HG03521 (cell line): ENCODE measurements at regions not wholly inside any gene's neighbourhood (a gene's known extent, or its start where the extent isn't known, plus 50 kb on each side); places are given as distances from the start of the nearest gene placed in this dataset.

Experiments
- ATAC-seq: cut with Tn5 transposase; IDR thresholded peaks from one replicate; pipeline ENCODE4 v1.9.1; 2021; ENCODE audit warnings: mild to moderate bottlenecking, moderate library complexity; ENCODE audit not compliant: unreplicated experiment

DNA sequence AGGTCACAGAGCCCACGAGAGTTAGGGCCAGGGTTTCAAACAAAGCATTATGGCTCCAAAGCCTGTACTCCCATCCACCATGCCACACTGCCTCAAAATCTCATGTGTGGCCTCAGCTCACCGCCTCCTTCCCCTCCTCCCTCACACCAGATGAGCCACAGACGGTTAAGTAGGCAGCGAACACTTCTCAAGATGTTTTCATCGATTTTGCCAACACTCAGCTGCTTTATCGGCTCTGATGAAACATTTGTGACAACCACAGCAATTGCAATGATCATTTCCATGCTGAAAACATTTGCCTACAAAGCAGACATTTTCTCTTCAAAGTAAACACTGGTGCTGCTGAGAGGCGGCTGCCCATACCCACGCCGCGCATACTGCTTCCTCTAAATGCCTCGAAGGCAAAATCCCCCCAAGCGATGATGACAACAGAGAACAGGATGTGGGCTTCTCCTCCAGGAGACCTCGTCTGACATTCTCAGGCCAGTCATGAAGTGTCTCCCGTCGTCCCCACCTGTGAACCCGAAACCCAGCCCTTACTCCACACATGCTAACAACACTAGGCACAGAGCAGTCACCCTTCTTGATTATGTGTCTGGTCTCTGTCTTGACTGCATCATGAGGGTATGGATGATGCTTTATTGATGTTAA, 599.2 kb downstream of the SOX6 start:
- no peak for ATAC-seq

DNA sequence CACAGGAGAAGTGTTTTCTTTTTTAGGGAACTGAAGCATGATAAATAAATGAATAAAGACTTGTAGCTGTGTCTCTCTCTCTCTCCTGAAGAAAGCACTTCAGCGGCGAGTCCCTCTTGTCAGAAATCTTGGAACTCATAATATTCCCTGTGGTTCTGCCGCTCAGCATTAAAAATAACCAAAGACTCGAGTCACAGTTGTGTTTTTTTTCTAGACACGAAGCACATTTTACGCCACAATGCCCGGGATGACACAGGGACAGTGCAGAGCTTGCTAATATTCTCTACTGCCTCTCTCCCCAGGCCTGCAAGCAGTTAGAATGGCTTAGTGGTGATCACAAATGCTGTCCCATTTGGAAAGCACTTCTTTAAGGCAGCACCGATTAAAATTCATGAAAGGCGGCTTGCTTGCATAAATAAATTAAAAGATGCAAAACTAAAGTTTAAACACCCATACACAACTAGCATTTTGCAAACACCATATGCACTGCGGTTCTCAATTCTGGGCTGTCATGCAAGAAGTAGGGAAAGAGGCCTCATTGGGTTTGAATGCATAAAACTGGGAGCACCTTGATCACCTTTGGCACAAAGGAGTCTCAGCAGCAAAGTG, 597.4 kb downstream of the SOX6 start:
- no peak for ATAC-seq

DNA sequence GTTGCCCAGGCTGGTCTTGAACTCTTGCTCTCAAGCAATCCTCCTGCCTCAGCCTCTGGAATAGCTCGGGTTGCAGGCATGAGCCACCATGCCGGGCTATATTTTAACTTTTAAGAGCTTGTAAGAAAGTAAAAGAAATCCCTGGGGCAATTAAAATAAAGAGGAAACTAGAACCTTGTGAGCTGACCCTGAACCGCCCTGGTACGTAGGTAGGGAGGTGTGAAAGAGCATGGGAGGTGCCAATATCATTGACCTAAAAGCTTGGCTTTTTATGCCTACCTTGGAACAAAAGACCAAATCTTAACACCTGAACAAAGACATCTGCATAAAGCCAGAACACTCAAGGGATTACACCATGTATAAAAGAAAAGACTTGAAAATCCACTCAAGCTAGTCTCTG, 595.1 kb downstream of the SOX6 start:
- ATAC-seq = no peak

DNA sequence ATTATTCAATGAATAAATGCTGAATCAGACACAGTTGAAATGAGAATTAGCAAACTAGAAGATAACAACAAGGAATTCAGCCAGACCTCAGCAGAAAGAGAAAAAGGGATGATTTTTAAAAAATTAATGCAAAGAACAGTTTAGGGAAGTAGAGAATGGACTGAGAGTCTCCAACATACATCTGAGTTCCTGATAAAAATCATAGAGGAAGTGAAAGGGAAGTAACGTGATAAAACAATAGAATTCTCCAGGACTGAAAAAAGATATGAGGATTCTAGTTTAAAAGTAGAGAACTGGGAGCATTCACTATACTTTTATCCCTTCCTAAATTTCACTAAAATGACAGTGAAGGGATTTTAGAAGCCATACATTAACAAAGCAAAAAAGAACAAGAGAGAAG, 592.0 kb downstream of the SOX6 start:
- ATAC-seq = no peak

DNA sequence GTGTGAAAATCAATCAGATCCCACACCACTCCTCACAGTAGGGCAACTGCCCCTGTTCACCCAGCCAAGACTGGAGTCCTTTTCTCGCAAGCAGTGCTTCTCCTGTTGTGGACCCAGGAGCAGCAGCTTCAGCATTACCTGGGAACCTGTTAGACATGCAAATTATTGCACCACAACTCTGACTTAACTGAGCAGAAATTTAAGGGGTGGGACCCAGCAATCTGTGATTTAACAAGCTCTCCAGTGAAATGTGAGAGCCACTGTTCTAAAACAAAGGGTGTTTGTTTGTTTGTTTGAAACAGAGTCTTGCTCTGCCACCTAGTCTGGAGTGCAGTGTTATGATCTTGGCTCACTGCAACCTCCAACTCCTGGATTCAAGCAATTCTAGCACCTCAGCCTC, 591.4 kb downstream of the SOX6 start:
- no peak for ATAC-seq

DNA sequence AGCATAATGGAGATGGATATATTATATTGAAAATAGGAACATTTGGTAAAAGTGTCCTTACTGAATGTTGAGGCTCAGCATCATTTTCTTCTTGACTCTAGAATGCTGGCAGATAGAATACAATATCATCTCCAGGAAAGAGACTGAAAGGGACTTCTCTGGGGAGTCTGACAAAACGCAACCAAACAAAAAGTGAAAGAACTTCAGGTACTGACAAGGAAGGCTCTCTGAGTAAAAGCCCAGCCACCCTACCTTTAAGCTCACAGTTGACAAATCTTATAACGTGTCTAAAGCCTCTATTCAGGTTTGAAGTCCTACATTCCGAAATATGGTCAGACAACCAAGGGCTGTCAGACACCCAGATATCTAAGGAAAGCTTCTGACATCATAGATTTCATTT, 590.8 kb downstream of the SOX6 start:
- no peak for ATAC-seq

DNA sequence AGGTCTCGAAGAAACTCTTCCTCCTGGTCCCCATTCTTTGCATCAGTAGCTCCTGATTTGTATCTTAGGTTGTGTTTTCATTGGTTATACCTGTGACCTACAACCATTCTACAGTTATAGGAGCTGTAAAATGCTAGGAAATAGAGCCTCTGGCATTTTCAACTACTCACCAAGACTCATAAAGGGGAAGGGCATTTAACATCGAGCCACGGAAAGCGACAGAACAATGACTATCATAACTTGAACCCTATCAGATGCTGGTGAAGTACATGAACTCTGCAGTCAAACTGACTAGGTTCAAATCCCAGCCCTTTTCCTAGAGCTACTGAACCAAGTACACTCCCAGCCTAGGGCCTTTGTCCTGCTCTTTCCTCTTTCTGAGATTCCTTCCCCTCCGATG, 588.0 kb downstream of the SOX6 start:
- no peak for ATAC-seq

DNA sequence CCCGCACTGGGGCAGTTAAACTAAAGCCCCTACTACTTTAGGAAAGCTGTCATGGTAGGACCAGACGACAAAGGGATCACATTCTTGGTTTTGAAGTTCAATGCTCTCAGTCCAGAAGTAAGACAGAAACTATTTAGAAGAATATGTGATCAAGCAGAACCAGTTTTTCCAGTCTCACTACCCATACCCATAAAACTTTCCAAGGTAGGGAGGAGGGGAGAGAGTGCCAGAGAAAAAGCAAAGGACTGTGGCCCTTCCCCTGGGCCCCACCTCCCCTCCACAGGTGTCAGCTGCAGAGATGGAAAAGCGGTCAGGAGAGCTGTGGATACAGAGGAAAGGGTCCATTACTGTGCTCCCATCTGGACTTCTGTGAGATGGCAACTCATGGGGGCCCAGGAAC, 587.1 kb downstream of the SOX6 start:
- ATAC-seq = no peak

DNA sequence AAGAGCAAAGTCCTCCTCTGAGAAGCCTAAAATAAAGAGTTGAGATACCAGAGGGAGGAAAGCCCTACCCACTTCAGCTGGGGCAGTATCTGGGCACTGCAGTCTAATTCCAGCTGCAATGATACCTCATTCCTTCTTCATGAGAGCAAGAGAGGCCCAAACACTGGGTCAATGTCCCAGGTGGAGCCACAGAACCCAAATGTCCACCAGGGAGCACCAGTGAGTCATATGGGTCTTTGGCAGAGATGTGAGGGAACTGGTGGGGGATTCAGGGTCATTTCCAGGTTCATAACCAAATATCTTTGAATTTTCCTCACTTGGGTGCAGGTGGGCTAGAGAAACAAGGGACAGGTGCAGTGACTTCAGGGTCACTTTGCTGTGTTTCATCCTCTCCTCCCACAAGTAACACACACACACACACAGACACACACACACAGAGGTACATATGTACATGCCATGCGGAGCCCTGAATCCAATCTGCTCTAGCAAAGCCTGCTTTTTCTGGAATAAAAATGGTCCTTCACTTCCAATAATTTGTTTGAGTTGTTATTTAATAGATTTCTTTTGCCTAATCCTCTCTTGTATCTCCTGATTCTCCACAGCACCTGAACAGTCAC, 585.4 kb downstream of the SOX6 start:
- no peak for ATAC-seq

DNA sequence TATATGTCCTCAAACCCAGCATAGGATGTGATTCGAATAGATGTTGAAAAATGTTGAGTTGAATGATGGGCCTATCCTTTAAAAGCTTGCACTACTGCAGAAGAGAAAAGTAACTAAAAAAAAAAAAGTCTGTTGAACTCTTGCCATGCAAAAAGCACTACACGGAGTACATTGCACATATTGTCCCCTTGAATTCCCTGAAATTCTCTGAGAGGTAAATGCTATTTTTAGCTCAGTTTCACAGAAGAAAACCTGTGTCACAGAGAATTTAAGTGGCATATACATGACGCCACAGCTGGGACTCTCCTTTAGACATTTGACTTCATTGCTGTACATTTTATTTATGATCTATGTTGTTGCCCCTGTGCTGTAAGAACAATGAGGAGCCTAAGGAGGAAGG, 583.8 kb downstream of the SOX6 start:
- no peak for ATAC-seq

DNA sequence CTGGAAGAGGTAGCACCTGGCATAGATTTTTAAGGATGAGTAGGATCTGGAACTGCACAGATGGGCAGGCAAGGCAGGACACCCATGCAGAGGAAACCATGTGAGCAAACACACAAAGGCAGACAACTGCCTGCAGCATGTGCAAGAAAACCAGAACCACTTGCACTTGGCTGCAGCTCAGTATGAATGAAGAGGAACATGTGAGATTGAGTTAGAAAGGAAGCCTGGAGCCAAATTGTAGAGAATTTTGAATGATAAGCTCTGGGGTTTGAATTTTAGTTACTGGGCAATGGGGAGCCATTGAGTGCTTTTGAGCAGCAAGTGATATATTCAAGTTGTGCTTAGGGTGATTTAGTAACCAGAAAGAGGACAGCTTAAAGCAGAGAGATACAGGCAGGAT, 583.4 kb downstream of the SOX6 start:
- no peak for ATAC-seq

DNA sequence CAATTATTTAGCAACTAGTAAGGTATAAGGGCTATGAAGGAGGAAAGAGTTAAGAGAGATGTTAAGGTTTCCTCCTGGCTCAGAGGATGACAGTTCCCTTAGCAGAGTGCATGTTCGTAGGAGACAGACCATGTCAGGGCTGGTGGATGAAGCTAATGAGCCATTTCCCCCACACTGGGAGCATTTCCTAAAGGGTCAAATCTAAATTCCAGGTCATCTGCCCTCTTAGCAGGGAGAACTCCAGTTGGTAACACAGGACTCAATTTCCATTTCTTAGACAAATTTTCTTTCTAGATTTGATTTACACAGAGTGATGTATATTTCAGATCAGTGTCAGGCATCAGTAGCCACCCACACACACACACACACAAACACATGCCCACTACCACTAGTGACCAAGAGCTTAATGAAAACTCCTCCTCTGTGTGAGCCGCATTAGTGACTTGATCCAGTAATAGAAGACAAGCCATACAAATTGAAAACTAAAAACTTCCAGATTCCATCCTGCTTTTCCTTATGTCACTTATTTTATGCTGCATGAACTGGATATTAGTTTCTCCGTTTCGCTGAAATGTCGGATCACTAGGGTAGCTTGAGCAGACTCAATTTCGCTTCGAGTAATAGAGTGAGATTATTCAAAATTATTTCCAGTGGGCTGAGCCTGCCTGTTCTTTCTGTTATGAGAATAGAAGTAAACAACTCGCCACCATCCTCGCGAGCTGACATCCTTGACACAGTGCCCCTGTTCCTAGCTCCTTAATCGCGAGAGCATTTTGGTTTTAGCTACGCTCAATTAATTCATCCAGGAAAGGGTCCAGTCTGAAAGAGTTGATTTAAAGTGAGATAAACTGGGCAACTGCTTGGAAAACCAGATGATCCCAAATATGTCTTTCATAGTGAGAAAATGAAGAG, 582.6 kb downstream of the SOX6 start:
- no peak for ATAC-seq

DNA sequence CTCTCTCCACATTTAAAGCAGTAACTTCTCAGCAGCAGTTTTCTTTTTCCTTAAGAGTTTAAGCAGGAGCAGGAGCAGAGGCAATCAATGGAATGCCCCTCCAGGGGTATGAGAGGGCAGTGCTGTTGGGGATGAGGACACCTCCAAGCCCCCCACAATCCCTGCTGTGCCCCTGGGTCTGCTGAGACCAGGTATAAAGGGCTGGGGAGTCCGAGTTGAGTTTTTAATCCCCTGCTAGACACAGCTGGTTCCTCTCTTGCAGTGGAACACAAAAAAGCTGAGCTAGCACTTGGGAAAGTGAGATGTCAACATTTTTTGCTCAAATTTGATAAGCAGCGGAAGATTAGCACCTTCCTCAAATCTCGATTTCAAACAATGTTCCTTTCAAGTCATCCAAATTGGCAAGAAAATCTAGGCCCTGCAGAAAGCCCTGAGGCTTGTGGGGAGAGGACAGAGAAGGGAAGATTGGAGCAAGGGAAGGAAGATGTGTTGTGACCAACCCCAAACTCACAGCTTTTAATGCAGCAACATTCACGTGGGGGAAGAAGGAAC, 581.9 kb downstream of the SOX6 start:
- ATAC-seq = no peak

DNA sequence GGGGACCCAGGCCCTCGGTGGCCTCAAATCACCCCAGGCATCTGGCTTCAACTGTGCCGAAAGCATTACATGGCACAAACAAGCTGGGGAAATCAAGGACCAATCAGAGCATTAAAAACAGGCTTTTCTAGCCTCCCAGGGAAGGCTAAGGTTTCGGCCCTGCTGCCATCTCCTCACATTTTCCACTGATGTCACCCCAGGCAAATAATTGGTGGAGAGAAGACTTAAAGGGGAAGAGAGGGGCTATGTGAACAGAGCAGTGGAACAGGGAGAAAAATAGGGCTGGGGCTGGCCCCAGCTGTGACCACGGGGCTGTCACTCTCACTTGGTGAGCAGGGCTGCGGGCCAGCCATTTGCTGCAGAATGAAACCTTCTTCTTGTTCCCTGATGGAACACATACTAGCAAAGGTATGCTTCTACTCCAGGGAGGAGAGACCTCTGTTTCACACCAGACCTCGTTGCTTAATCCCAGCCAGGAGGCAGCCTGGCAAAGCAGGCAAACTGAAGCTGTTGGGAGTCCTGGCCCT, 581.3 kb downstream of the SOX6 start:
- ATAC-seq = no peak

DNA sequence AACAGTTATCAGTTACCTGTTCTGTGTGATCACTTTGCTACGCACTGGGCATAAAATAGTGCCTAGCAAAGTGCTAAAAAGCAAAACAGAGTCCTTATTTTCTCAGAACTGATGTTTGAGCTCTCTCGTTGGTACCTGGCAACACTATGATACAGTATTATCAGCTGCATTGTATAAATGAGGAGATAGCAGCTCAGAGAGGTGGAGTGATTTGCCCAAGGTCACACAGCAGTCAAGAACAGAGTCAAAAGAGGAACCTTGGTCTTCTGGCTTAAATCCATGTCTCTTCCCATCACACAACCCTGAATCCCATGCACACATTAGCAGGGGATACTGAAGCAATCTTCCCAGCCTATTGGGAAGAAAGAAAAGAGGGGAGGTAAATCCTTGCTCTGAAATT, 580.5 kb downstream of the SOX6 start:
- no peak for ATAC-seq

DNA sequence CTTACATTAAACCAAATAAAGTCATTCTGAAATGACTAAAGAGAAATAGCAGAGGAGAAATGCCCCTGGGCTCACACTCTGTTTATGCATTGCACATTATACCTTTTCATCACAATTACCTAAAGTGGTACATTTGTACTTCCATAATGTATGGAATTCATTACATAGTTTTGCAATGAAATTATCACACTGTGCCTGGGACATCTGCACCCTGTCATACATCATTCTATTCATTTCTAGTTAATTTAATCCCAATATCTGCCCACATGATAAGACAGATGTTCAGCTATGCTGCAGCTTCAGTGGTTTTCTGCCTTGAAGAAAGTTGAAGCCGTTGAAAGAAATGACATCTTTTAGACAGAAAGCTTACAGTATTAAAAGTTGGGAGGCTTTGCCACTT, 580.0 kb downstream of the SOX6 start:
- ATAC-seq = no peak

DNA sequence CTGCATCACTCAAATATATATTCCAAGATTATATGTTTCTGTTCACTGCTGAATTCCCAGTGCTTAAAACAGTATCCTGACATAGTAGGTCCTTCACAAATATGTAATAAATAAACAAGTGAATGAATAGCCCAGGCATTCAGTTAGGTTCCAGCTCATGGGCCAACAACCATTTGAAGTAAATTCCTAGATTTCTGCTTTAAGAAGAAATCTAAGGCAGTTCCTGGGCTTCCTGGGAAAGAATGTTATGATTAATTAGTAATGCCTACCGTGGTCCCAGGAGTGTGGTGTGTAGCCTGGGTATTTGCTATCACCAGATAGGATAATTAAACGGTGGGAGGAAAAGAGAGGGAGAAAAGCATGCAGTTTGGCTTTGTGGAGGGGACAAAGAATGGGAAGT, 576.8 kb downstream of the SOX6 start:
- no peak for ATAC-seq

DNA sequence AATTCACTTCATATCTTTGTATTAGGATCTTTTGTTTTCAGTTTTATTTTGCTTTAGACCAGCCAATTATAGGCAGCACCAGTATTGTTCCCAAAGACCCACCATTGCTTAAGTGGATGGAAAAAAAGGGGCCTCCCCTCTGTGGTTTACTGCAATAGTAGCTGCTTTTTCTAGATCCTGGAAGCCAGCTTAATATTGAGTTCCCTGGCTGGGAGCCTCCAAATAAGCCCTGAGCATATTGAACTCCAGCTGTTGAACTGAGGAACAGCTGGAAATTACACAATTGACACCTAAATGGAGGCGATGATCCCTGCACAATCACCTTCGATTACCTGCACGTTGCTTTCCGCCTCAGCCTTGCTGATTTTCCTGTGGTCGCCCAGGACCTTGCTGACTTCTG, 576.0 kb downstream of the SOX6 start:
- ATAC-seq = no peak

DNA sequence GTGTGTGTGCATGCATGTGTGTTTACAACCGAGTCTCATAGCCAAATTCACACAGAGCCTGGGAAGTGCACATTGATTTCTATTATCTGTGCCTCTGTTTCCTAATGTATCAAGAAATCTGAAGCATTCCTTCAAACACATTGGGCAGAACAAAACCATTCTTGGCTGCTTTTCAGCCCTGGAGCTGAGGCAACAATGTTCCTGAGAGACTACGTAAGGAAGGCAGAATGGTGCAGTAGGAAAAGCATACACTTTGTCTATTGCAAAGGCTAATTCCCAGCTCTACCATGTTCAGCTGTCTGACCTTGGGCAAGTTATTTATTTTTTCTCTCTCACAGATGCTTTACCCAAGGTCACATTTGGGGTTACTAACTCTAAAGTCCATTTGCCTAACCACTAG, 575.5 kb downstream of the SOX6 start:
- ATAC-seq = no peak

DNA sequence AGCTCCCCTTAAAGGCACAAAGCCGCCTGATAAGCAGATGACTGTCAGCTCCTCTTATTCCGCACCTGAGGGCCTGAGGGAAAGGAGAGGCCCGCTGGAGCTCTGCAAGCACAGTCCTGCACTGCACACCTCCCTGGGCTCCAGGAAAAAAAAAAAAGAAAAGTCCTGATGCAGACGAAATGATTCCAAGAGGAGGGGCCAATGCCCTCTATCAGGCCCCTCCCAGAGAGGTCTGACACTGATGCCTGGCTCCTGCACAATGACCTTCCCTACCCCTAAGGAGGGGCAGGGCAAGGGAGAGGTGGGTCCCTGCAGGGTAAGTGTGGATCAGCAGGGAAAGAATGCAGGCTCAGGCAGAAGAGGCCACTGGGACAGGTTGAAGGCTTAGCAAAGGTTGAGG, 572.7 kb downstream of the SOX6 start:
- no peak for ATAC-seq
